GM06990 (cell line): ENCODE measurements at regions not wholly inside any gene's neighbourhood (a gene's known extent, or its start where the extent isn't known, plus 50 kb on each side); places are given as distances from the start of the nearest gene placed in this dataset.

Experiments
- DNase-seq: peaks from one replicate; pipeline ENCODE4 v3.0.0-alpha.2; 2011; ENCODE audit not compliant: insufficient read length; ENCODE audit errors: extremely low read depth
- H3K27me3 ChIP-seq: replicated peaks from 2 replicates; pipeline ENCODE4 v1.6.0; 2011; ENCODE audit warnings: low read length; ENCODE audit not compliant: control insufficient read depth, insufficient read depth
- H3K36me3 ChIP-seq: 2 replicates; pipeline ENCODE4 v1.5.1; 2011; ENCODE audit warnings: low read length; ENCODE audit not compliant: control insufficient read depth, insufficient read depth
- H3K4me3 ChIP-seq: replicated peaks from 2 replicates; pipeline ENCODE4 v1.5.1; 2011; ENCODE audit warnings: low read depth, mild to moderate bottlenecking, control low read depth, low read length
- TF ChIP-seq, protein P1 (sequence below): IDR thresholded peaks from 2 replicates; pipeline ENCODE4 v1.5.1; 2011; ENCODE audit warnings: low read length, control low read depth, mild to moderate bottlenecking, inconsistent platforms; ENCODE audit not compliant: insufficient read depth, poor library complexity, severe bottlenecking

DNA sequence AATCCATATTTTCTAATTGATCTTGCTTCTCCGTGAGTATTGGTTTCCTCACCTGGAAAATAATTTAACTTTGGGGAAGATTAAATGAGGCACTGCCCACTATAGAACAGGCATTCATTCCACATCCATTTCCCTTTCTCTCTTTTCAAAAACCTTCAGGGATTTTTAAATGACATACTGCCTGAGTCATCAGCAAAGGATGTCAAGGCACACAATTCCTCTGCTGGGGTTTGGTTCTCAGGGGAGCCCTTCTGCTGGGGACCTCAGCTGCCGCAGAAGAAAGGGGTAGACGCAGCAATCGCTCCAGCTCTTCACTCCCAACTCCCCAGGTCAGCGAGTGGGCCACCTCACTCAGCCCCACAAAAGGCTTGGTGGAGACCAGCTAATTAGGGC is 90.7 kb upstream of the BACH2 start:
- H3K4me3 ChIP-seq = no peak overlapping the region
- DNase-seq = no peak
- H3K27me3 ChIP-seq = no peaks in the 10 kb centered on the region; the same call in none of the 2 replicates
- H3K36me3 ChIP-seq = no peaks in the 10 kb centered on the region
- TF ChIP-seq, protein P1, sequence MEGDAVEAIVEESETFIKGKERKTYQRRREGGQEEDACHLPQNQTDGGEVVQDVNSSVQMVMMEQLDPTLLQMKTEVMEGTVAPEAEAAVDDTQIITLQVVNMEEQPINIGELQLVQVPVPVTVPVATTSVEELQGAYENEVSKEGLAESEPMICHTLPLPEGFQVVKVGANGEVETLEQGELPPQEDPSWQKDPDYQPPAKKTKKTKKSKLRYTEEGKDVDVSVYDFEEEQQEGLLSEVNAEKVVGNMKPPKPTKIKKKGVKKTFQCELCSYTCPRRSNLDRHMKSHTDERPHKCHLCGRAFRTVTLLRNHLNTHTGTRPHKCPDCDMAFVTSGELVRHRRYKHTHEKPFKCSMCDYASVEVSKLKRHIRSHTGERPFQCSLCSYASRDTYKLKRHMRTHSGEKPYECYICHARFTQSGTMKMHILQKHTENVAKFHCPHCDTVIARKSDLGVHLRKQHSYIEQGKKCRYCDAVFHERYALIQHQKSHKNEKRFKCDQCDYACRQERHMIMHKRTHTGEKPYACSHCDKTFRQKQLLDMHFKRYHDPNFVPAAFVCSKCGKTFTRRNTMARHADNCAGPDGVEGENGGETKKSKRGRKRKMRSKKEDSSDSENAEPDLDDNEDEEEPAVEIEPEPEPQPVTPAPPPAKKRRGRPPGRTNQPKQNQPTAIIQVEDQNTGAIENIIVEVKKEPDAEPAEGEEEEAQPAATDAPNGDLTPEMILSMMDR = no peak

DNA sequence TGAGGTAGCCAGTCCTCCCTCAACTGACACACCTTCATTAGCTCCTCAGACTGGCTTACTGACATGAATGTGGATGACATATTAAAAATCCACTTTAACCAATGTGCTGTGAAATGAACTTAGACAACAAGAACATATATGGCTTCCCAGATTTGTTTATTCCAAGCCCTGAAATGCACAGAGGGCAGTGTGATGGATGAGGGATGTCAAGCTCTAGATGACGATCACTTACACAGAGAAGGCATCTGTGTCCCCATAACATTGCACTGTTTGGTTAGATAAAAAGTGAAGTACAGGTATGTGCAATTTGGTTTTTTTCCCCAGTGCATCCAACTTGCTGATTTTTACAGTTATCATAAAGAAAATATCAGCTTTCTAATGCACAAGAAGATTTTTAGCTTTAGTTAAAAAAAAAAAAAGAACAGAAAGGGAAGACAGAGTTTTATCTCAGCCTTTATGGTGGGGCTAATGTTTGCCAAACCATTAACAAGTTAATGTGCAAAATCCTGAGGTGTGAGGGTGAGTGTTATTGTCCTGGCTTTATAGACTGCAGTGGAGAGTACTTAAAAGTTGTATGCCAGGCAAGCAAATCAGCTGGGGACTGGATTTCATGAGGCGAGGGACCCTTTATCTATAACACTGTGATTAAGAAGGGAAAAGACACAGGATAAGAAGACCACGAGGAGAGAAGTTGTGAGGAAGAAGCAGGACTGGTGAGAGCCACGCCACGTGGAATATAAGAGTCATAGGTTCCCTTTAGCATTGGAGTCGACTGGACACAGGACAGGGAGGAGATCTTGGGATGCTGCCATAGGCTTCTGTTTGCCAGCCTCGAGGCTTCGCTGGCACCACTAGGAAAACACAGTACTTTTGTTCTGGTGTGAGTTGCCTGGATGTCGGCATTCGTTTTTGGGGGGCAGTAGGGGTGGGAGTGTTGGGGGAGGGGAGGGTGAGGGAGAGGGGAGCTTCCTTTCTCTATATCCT is 90.0 kb upstream of the BACH2 start:
- no peak for DNase-seq
- TF ChIP-seq, protein P1 = no peak
- Histone ChIP-seq H3K27me3 (peaks cover 2% of the 10 kb centered on the region), H3K4me3 (no peak overlapping the region), H3K36me3 (no peaks in the 10 kb centered on the region)

DNA sequence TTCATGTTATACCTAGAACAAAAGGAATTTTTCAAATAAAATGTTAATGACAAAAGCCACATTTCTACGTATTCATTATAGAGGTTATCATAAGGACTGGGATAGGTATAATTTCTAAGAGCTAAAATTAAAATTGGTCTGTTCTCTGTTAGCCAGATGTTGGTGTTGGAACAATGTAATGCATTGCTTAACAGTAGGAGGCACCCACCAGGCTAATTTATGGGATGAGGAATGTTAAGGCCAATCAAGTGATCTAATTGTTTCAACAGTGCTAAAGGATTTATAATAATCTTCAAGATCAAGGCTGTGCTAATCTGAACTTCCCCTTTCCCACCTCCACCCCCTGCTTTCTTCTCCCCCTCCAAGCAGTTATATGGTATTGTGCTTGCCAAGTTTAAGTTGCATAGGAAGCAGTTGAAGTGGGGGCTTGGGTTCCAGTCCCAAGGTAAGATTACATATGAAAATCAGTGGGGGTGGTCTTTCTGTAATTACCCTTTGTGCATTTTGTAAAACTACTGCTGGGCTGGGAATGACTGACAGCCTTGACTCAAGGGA is 89.2 kb upstream of the BACH2 start:
- no peak for DNase-seq
- H3K27me3 ChIP-seq = peaks cover 2% of the 10 kb centered on the region
- H3K36me3 ChIP-seq = no peaks in the 10 kb centered on the region
- no peak overlapping the region for H3K4me3 ChIP-seq
- TF ChIP-seq, protein P1 = no peak

DNA sequence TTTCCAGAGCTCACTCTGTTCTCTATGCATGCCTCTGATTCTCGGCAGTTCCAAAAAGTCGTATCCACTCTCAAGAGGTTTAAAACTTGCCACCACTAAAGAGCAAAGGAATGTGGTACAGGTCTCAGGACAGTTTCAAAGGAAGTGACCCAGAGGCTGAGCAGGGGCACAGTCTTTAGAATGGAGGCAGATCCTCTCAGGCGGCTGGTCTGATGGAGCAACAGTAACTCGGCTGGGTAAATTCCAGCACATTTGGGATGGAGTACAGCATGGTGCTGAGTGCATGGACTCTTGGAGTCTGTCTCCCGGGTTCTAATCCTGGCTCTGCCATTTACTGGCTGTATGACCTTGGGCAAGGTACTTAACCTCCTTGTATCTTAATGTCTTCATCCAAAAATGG is 88.1 kb upstream of the BACH2 start:
- TF ChIP-seq, protein P1 = no peak
- H3K27me3 ChIP-seq = peaks cover 2% of the 10 kb centered on the region

DNA sequence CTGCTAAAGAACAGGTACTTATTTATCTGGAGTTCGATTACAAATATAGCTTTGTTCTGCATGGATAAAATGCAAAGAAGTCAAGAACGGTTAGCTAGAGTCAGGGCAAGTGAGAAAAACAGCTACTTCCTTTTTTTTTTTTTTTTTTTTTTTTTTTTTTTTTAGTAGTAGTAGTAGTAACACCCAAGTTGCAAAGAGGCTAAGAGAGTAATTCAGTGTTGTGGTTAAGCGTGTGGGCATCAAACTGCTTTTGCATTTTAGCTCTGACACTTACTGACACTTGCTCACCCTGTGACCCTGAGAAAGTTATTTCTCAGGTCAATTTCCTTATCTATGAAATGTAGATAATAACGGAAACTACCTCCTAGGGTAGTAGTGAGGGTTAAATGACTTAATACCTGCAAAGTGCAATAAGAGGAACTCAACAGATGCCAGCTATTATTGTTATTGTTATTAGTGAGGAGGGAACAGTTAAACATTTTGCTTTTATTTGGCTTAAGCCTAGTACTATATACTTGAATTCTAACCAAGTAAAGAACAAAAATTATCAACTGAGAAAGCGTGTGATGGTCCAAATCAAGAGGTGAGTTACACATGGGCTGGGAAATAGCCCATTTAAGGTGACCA is 86.7 kb upstream of the BACH2 start:
- TF ChIP-seq, protein P1 = no peak
- no peak overlapping the region for H3K4me3 ChIP-seq
- DNase-seq = no peak
- H3K27me3 ChIP-seq = peaks cover 2% of the 10 kb centered on the region; the same call in 1 of the 2 replicates
- no peaks in the 10 kb centered on the region for H3K36me3 ChIP-seq

More for the DNA sequence above, 88.1 kb upstream of the BACH2 start:
- Histone ChIP-seq H3K36me3 (no peaks in the 10 kb centered on the region), H3K4me3 (no peak overlapping the region)
- DNase-seq = no peak
